Stomach (tissue), 4 donors: ENCODE measurements at regions not wholly inside any gene's neighbourhood (a gene's known extent, or its start where the extent isn't known, plus 50 kb on each side); places are given as distances from the start of the nearest gene placed in this dataset.

Experiments
- EP300 ChIP-seq: sonication (generic); formaldehyde crosslinking; IDR thresholded peaks from one replicate; pipeline ENCODE4 v1.6.1; 2017; ENCODE audit warnings: antibody characterized with exemption
- POLR2A ChIP-seq, 4 donors: fragments of 450-650 bp; IDR thresholded peaks; one replicate each; pipeline ENCODE4 v1.6.1; 2016; ENCODE audit warnings: antibody characterized with exemption in 4 of 4, control low read depth in 2 of 4, mild to moderate bottlenecking in 1 of 4, moderate library complexity in 1 of 4
- POLR2AphosphoS5 ChIP-seq, 3 donors: sonication (generic); formaldehyde crosslinking; IDR thresholded peaks; one replicate each; pipeline ENCODE4 v1.6.1; 2016; ENCODE audit warnings: antibody characterized with exemption in 3 of 3
- TF ChIP-seq, protein P1 (sequence below), 7 experiments: fragments of 450-650 bp in 4 of 7; fragments of 200-600 bp in 3 of 7; sonication (generic) in 3 of 7; IDR thresholded peaks; one replicate each; pipeline ENCODE4 v1.5.1; 2016 to 2019; ENCODE audit warnings: antibody characterized with exemption in 7 of 7, control low read depth in 2 of 7, mild to moderate bottlenecking in 1 of 7

- TF ChIP-seq, protein P1, sequence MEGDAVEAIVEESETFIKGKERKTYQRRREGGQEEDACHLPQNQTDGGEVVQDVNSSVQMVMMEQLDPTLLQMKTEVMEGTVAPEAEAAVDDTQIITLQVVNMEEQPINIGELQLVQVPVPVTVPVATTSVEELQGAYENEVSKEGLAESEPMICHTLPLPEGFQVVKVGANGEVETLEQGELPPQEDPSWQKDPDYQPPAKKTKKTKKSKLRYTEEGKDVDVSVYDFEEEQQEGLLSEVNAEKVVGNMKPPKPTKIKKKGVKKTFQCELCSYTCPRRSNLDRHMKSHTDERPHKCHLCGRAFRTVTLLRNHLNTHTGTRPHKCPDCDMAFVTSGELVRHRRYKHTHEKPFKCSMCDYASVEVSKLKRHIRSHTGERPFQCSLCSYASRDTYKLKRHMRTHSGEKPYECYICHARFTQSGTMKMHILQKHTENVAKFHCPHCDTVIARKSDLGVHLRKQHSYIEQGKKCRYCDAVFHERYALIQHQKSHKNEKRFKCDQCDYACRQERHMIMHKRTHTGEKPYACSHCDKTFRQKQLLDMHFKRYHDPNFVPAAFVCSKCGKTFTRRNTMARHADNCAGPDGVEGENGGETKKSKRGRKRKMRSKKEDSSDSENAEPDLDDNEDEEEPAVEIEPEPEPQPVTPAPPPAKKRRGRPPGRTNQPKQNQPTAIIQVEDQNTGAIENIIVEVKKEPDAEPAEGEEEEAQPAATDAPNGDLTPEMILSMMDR (IDR thresholded peaks at IDR 0.05): no peak
- TF ChIP-seq POLR2A (IDR thresholded peaks at IDR 0.05) (no peak), POLR2AphosphoS5 (IDR thresholded peaks at IDR 0.05) (no peak), EP300 (no peak)
These were observed 108.3 kb upstream of the SLC24A3 start for GRCh38 chr20:19104186-19104585.
